SIG-M5 treated with dmso at 0.1 percent for 504 hours (cell line): ENCODE measurements at regions not wholly inside any gene's neighbourhood (a gene's known extent, or its start where the extent isn't known, plus 50 kb on each side); places are given as distances from the start of the nearest gene placed in this dataset.
"Not testable (repeated sequence)": the region's sequence is repeated elsewhere in the genome, so short reads cannot be mapped to it uniquely, and the experiment has no call there.

Experiments used
- DNase-seq: peaks from one replicate; lab custom pipeline; 2025; ENCODE audit not compliant: unreplicated experiment; lab: John Stamatoyannopoulos, UW

GRCh38 chr6:58347534-58347933 is 1030.1 kb downstream of the PRIM2 start:
- not testable (repeated sequence) for DNase-seq

GRCh38 chr6:58351619-58352018 is 1034.2 kb downstream of the PRIM2 start:
- DNase-seq = not testable (repeated sequence)

GRCh38 chr6:58358452-58358851 is 1041.0 kb downstream of the PRIM2 start:
- DNase-seq = not testable (repeated sequence)

- DNase-seq = not testable (repeated sequence)
Measured at GRCh38 chr6:58365856-58366255, 1048.4 kb downstream of the PRIM2 start.

GRCh38 chr6:58406659-58407058 is 1089.2 kb downstream of the PRIM2 start:
- DNase-seq = not testable (repeated sequence)

GRCh38 chr6:58419321-58419720 is 1101.9 kb downstream of the PRIM2 start:
- DNase-seq = no peak
